Cardiac fibroblast (primary cell): ENCODE measurements at regions not wholly inside any gene's neighbourhood (a gene's known extent, or its start where the extent isn't known, plus 50 kb on each side); places are given as distances from the start of the nearest gene placed in this dataset.
"Not testable (repeated sequence)": the region's sequence is repeated elsewhere in the genome, so short reads cannot be mapped to it uniquely, and the experiment has no call there.

Experiments used
- DNase-seq, 2 donors: peaks; one replicate each; pipeline versions ENCODE4 v3.0.0 to v3.0.0-alpha.2; 2010; ENCODE audit warnings: low read depth in 2 of 2
- H3K4me3 ChIP-seq, 2 donors: replicated peaks in 1 of 2; 1 replicate in 1 of 2; 2 replicates in 1 of 2; pipeline ENCODE4 v1.5.1; 2011; ENCODE audit warnings: low read depth in 2 of 2, low read length in 2 of 2, mild to moderate bottlenecking in 2 of 2, moderate library complexity in 1 of 2
- TF ChIP-seq, protein P1 (sequence below): IDR thresholded peaks from one replicate; pipeline ENCODE4 v1.5.1; 2011; ENCODE audit warnings: low read depth, mild to moderate bottlenecking, low read length, inconsistent platforms

DNA sequence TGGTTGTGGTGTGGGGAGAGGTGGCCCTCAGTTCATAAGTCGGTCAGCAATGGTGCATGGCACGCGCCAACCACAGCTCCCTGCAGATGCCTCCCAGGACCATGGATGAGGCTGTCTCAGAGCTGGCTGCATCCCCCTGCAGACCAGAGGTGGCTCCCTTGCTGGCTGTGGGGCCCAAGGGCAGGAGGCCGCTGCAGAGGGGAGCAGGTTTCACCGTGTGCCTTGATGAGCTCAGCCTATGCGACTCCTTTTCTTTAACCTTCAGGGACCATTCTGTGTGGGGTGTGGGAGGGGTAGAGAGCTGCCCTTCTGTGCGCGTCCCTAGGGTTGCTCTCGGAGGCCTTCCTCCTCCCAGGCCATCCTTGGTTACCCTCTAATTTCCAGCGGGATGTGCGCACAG lies 152.4 kb downstream of the ACTR3B start:
- DNase-seq: no peak
- no peak overlapping the region for H3K4me3 ChIP-seq
- TF ChIP-seq, protein P1, sequence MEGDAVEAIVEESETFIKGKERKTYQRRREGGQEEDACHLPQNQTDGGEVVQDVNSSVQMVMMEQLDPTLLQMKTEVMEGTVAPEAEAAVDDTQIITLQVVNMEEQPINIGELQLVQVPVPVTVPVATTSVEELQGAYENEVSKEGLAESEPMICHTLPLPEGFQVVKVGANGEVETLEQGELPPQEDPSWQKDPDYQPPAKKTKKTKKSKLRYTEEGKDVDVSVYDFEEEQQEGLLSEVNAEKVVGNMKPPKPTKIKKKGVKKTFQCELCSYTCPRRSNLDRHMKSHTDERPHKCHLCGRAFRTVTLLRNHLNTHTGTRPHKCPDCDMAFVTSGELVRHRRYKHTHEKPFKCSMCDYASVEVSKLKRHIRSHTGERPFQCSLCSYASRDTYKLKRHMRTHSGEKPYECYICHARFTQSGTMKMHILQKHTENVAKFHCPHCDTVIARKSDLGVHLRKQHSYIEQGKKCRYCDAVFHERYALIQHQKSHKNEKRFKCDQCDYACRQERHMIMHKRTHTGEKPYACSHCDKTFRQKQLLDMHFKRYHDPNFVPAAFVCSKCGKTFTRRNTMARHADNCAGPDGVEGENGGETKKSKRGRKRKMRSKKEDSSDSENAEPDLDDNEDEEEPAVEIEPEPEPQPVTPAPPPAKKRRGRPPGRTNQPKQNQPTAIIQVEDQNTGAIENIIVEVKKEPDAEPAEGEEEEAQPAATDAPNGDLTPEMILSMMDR: no peak

DNA sequence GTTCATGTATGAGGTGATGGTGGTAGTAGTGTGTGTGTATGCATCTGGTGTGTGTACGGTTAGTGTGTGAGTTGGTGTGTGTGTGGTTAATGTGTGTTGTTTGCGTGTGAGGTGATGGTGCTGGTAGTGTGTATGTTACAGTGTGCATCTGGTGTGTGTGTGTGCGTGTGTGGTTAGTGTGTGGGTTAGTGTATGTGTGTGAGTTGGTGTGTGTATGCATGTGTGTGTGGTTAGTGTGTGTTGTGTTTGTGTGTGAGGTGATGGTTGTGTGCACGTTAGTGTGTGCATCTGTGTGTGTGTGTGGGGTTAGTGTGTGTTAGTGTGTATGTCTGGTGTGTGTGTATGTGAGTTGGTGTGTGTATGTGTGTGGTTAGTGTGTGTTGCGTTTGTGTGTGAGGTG lies 153.0 kb downstream of the ACTR3B start:
- TF ChIP-seq, protein P1: no peak
- no peak overlapping the region for H3K4me3 ChIP-seq
- no peak for DNase-seq

DNA sequence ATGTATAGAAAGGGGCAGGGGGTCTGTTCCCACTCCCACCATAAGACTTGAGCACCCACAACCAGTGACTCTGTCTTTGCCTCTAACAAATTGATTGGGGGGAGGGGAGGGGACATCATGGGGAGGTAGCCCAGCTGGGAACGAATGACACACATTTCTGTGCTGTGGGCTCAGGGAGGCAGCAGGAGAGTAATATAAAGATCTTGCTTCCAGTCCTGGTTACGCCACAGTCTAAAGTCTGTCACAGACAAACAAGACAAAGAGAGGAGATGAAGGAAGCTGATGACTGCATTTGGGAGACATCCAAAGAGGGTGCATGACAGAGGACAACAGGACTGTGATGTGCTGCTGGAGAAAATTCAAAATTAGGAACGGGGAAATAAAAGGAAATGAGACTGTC lies 153.9 kb downstream of the ACTR3B start:
- H3K4me3 ChIP-seq: no peak overlapping the region
- TF ChIP-seq, protein P1: no peak
- no peak for DNase-seq

DNA sequence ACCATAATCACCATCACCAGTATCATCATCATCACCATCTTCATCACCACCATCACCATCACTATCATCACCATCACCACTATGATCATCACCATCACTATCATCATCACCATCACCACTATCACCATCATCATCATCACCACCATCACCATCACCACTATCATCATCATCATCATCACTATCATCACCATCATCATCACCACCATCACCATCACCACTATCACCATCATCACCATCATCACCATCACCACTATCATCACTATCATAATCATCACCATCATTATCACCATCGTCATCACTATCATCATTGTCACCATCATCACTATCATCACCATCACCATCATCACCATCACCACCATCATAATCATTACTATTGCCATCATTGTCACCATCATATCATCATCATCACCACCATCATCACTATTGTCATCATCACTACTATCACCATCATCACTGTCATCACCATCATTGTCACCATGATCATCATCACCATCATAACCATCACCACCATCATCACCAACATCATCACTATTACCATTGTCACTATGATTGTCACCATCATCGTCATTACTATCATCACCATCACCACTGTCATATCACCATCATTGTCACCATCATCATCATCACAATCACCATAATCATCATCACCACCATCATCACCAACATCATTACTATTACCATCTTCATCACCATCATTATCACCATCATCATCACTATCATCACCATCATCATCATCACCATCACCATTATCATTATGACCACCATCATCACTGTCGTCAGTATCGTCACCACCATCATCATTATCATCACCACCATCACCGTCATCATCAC lies 154.7 kb downstream of the ACTR3B start:
- no peak for DNase-seq
- TF ChIP-seq, protein P1: no peak
- no peak overlapping the region for H3K4me3 ChIP-seq

DNA sequence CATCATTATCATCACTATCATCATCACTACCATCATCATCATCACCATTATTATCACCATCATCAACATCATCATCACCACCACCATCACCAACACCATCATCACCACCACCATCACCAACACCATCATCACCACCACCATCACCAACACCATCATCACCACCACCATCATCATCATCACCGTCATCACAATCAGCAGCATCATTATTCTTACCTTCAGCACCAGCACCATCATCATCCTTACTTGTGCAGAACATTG lies 155.2 kb downstream of the ACTR3B start:
- DNase-seq, H3K4me3 ChIP-seq: not testable (repeated sequence)

DNA sequence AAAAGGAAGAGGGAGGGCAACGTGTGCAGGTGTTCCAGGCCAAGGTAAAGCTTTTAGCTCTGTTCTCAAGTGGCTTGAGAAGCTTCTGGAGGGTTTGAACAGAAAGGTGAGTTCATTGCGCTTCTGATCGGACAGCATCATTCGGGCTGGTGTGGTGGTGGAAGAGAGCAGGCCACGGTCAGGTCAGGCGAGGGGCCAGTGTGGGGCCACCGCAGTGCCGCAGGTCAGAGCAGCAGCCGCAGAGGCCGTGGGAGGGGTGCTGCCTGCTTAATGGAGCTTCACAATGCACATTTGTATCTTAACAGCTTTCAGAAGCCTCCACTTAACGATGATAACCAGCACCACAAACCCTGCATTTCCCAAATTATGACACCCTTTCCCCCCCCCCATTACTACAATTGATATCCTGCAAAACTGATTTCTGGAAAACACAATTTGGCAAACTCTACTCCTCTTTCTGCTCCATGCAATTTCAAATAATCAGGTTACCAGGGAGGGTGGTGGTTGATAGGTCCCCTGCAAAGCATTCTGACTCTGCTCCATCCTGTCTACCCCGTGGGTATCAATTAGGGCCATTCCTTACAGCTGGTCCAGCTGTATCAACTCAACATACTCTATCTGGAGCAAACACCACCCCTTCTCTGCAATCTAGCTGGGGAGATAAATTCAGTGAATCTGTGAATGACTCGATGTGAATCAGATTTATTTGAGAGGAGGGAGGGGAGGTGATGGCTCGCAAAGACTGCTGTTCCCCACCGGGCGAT lies 162.9 kb downstream of the ACTR3B start:
- TF ChIP-seq, protein P1: no peak
- DNase-seq: no peak
- H3K4me3 ChIP-seq: no peak overlapping the region

DNA sequence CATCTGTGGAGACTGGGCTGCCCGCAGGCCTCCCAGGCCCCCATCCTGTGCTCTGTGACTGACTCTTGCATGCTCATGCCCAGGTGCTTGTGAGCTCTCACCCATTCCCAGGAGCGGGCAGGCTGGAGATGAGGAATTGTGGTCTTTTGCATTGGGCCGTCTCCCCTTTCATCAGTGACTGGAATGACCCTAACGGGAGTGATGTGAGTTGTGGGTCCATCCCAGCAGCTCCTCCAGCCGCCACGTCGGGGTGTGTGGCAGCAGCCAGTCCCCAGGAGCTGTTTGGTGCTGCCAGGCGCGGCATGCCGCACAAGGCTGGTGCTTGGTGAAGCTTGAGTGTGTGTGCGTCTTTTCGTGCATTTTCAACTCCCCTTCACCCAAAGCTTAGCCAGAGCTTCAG lies 164.2 kb downstream of the ACTR3B start:
- TF ChIP-seq, protein P1: no peak
- no peak for DNase-seq
- no peak overlapping the region for H3K4me3 ChIP-seq
